ENCODE measurements at regions not wholly inside any gene's neighbourhood (a gene's known extent, or its start where the extent isn't known, plus 50 kb on each side); places are given as distances from the start of the nearest gene placed in this dataset.

GRCh38 chr4:165602621-165603020, 223.8 kb downstream of the CPE start:
- H3K9me3 ChIP-seq (ENCODE audit: control insufficient read depth in 4 of 4, low read length in 3 of 4), result no peaks in the 10 kb centered on the region
- 81% methylated on average over 4 of the region's 4 CpGs for WGBS
- no peak for TF ChIP-seq JUND (IDR thresholded peaks at IDR 0.05)
- TF ChIP-seq EGR1 (IDR thresholded peaks at IDR 0.05; ENCODE audit: low read depth in 2 of 2), result no peak
- no peak for TF ChIP-seq RXRA (IDR thresholded peaks at IDR 0.05)
- TF ChIP-seq NR2F2 (IDR thresholded peaks at IDR 0.05), result no peak
- no peak for TF ChIP-seq REST (IDR thresholded peaks at IDR 0.05)
- TF ChIP-seq RAD21 (IDR thresholded peaks at IDR 0.05), result no peak
- TF ChIP-seq ATF3 (IDR thresholded peaks at IDR 0.05), result no peak
- no peak for TF ChIP-seq ZBTB33 (IDR thresholded peaks at IDR 0.05)
- TF ChIP-seq FOXA2 (IDR thresholded peaks at IDR 0.05), result no peak
- TF ChIP-seq YY1 (IDR thresholded peaks at IDR 0.05), result no peak
- no peak for TF ChIP-seq MAX (IDR thresholded peaks at IDR 0.05)
- TF ChIP-seq FOXA1 (IDR thresholded peaks at IDR 0.05), result no peak
- no peak for TF ChIP-seq SP1 (IDR thresholded peaks at IDR 0.05)
- no peak for TF ChIP-seq CTCF (IDR thresholded peaks at IDR 0.05; ENCODE audit: low read depth, low read length, missing input control)
- TF ChIP-seq HNF4G (IDR thresholded peaks at IDR 0.05), result no peak
- no peak for TF ChIP-seq TAF1 (conservative IDR thresholded peaks at IDR 0.05)

GRCh38 chr4:165604181-165604580, 225.4 kb downstream of the CPE start:
- Histone ChIP-seq H3K9me3 (ENCODE audit: control insufficient read depth in 4 of 4, low read length in 3 of 4) (no peaks in the 10 kb centered on the region), H3K27me3 (ENCODE audit: control insufficient read depth in 4 of 4, insufficient read depth in 4 of 4, low read length in 3 of 4) (peaks cover 0 to 2% (median 0%) of the 10 kb centered on the region in 4 donors), H3K4me3 (ENCODE audit: low read depth in 1 of 3, low read length in 3 of 3) (no peak overlapping the region), H3K27ac (ENCODE audit: low read depth in 1 of 2, low read length in 2 of 2) (no peak overlapping the region), H3K36me3 (ENCODE audit: control insufficient read depth in 4 of 4, insufficient read depth in 3 of 4, low read depth in 1 of 4, low read length in 3 of 4) (no peaks in the 10 kb centered on the region), H3K9ac (ENCODE audit: low read depth in 1 of 2, low read length in 2 of 2) (no peak overlapping the region), H3K4me1 (ENCODE audit: control insufficient read depth in 4 of 4, insufficient read depth in 4 of 4, low read length in 3 of 4) (no peaks in the 10 kb centered on the region)
- TF ChIP-seq FOXA2 (IDR thresholded peaks at IDR 0.05), result no peak
- no peak for TF ChIP-seq REST (IDR thresholded peaks at IDR 0.05)
- TF ChIP-seq ATF3 (IDR thresholded peaks at IDR 0.05), result no peak
- no peak for TF ChIP-seq CTCF (IDR thresholded peaks at IDR 0.05; ENCODE audit: low read depth, low read length, missing input control)
- TF ChIP-seq RXRA (IDR thresholded peaks at IDR 0.05), result no peak
- DNase-seq (ENCODE audit: low spot score), result no peak
- WGBS, result 84% methylated on average over 2 of the region's 2 CpGs

More at GRCh38 chr4:165602621-165603020, 223.8 kb downstream of the CPE start:
- Histone ChIP-seq H3K27me3 (ENCODE audit: control insufficient read depth in 4 of 4, insufficient read depth in 4 of 4, low read length in 3 of 4) (peaks cover 0 to 5% (median 0%) of the 10 kb centered on the region in 4 donors), H3K27ac (ENCODE audit: low read depth in 1 of 2, low read length in 2 of 2) (no peak overlapping the region), H3K36me3 (ENCODE audit: control insufficient read depth in 4 of 4, insufficient read depth in 3 of 4, low read depth in 1 of 4, low read length in 3 of 4) (no peaks in the 10 kb centered on the region), H3K4me3 (ENCODE audit: low read depth in 1 of 3, low read length in 3 of 3) (no peak overlapping the region), H3K9ac (ENCODE audit: low read depth in 1 of 2, low read length in 2 of 2) (no peak overlapping the region), H3K4me1 (ENCODE audit: control insufficient read depth in 4 of 4, insufficient read depth in 4 of 4, low read length in 3 of 4) (no peaks in the 10 kb centered on the region)
- DNase-seq (ENCODE audit: low spot score), result no peak
